NT2/D1 (cell line): ENCODE measurements at regions not wholly inside any gene's neighbourhood (a gene's known extent, or its start where the extent isn't known, plus 50 kb on each side); places are given as distances from the start of the nearest gene placed in this dataset.

Source experiments
- SUZ12 ChIP-seq: IDR thresholded peaks from 2 replicates; pipeline ENCODE4 v1.6.1; 2011; ENCODE audit not compliant: insufficient read length, insufficient read depth; ENCODE audit errors: extremely low read depth
- YY1 ChIP-seq: IDR thresholded peaks from 2 replicates; pipeline ENCODE4 v1.6.1; 2011; ENCODE audit not compliant: insufficient read length, insufficient read depth
- ZNF274 ChIP-seq: IDR thresholded peaks from 2 replicates; pipeline ENCODE4 v1.6.1; 2011; ENCODE audit warnings: mild to moderate bottlenecking, low read depth, low read length

GRCh38 chr2:200732866-200733265 is 78.8 kb upstream of the BZW1 start:
- TF ChIP-seq ZNF274 (no peak), YY1 (no peak), SUZ12 (no peak)
